Gastrocnemius medialis (tissue), 4 donors: ENCODE measurements at regions not wholly inside any gene's neighbourhood (a gene's known extent, or its start where the extent isn't known, plus 50 kb on each side); places are given as distances from the start of the nearest gene placed in this dataset.

Experiments
- POLR2A ChIP-seq, 2 donors: fragments of 450-650 bp; IDR thresholded peaks; one replicate each; pipeline ENCODE4 v1.6.1; 2017; ENCODE audit warnings: antibody characterized with exemption in 2 of 2, mild to moderate bottlenecking in 2 of 2, moderate library complexity in 2 of 2
- TF ChIP-seq, protein P1 (sequence below), 5 experiments: fragments of 450-650 bp in 3 of 5; fragments of 200-600 bp in 2 of 5; sonication (generic) in 2 of 5; IDR thresholded peaks in 4 of 5; conservative IDR thresholded peaks in 1 of 5; 1 replicate in 4 of 5; 2 replicates in 1 of 5; pipeline ENCODE4 v1.5.1; 2016 to 2019; ENCODE audit warnings: antibody characterized with exemption in 5 of 5, mild to moderate bottlenecking in 3 of 5, moderate library complexity in 3 of 5

DNA sequence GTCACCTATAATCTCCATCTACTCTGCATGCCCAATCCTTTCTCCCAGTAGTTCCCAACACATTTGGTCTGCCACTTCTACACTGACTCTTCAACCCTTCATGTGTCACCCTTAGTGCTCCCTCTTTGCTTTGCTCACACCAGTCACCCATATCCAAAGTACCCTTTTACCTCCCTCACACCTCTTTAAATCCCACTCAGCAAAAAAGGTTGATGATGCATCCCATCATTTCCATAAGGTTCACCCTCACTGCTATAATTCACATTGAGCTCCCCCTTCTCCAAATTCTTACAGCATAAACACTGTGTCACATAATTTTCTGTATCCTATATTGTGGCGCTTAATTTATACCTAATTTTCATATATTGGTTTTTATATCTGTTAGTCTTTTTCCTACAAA, 83.8 kb upstream of the ATP1B1 start:
- TF ChIP-seq POLR2A (IDR thresholded peaks at IDR 0.05) = no peak
- TF ChIP-seq, protein P1, sequence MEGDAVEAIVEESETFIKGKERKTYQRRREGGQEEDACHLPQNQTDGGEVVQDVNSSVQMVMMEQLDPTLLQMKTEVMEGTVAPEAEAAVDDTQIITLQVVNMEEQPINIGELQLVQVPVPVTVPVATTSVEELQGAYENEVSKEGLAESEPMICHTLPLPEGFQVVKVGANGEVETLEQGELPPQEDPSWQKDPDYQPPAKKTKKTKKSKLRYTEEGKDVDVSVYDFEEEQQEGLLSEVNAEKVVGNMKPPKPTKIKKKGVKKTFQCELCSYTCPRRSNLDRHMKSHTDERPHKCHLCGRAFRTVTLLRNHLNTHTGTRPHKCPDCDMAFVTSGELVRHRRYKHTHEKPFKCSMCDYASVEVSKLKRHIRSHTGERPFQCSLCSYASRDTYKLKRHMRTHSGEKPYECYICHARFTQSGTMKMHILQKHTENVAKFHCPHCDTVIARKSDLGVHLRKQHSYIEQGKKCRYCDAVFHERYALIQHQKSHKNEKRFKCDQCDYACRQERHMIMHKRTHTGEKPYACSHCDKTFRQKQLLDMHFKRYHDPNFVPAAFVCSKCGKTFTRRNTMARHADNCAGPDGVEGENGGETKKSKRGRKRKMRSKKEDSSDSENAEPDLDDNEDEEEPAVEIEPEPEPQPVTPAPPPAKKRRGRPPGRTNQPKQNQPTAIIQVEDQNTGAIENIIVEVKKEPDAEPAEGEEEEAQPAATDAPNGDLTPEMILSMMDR (IDR thresholded peaks at IDR 0.05 in 4 of 5, conservative IDR thresholded peaks at IDR 0.05 in 1 of 5) = no peak
